Gastrocnemius medialis (tissue), 4 donors: ENCODE measurements at regions not wholly inside any gene's neighbourhood (a gene's known extent, or its start where the extent isn't known, plus 50 kb on each side); places are given as distances from the start of the nearest gene placed in this dataset.

ENCODE experiments used
- ATAC-seq, 2 donors: fragments of 150-250 bp; one replicate each; pipeline ENCODE4 v1.9.1; 2016
- DNase-seq, 2 donors: peaks; one replicate each; pipeline ENCODE4 v3.0.0-alpha.2; 2019
- H3K27ac ChIP-seq, 4 donors: fragments of 200-600 bp; sonication (generic); 1 replicate in 1 of 4; 2 replicates in 3 of 4; pipeline ENCODE4 v1.5.1; 2016 to 2018; ENCODE audit warnings: mild to moderate bottlenecking in 2 of 4, moderate library complexity in 1 of 4
- H3K27me3 ChIP-seq, 3 donors: fragments of 200-600 bp; sonication (generic) in 2 of 3; 1 replicate in 1 of 3; 2 replicates in 2 of 3; pipeline versions ENCODE4 v1.5.1 to v1.6.0; 2016 to 2019; ENCODE audit warnings: mild to moderate bottlenecking in 1 of 3, moderate library complexity in 1 of 3
- H3K36me3 ChIP-seq, 2 donors: fragments of 200-600 bp; sonication (generic) in 1 of 2; one replicate each; pipeline ENCODE4 v1.5.1; 2017 to 2018
- H3K4me1 ChIP-seq, 2 donors: fragments of 200-600 bp; sonication (generic) in 1 of 2; one replicate each; pipeline ENCODE4 v1.5.1; 2016 to 2017; ENCODE audit warnings: mild to moderate bottlenecking in 2 of 2
- H3K4me3 ChIP-seq, 4 donors: fragments of 200-600 bp; sonication (generic) in 3 of 4; 1 replicate in 1 of 4; 2 replicates in 3 of 4; pipeline ENCODE4 v1.5.1; 2016 to 2019; ENCODE audit warnings: mild to moderate bottlenecking in 2 of 4
- H3K9me3 ChIP-seq, 3 donors: fragments of 200-600 bp; sonication (generic) in 2 of 3; 1 replicate in 1 of 3; 2 replicates in 2 of 3; pipeline ENCODE4 v1.5.1; 2016 to 2019
- POLR2A ChIP-seq, 2 donors: fragments of 450-650 bp; IDR thresholded peaks; one replicate each; pipeline ENCODE4 v1.6.1; 2017; ENCODE audit warnings: antibody characterized with exemption in 2 of 2, mild to moderate bottlenecking in 2 of 2, moderate library complexity in 2 of 2
- in situ Hi-C, 4 donors: fragments of 200-750 bp; cut with MboI; loops; one replicate each; pipeline versions ENCODE4 v1.15.0 to v1.8.0; 2017; ENCODE audit warnings: low sequenced_read_pairs in 4 of 4
- intact Hi-C: fragments of 100-400 bp; cut with DNase I; formaldehyde crosslinking; loops from one replicate; pipeline ENCODE4 v1.15.1; 2023; ENCODE audit warnings: low total_unique reads
- TF ChIP-seq, protein P1 (sequence below), 5 experiments: fragments of 450-650 bp in 3 of 5; fragments of 200-600 bp in 2 of 5; sonication (generic) in 2 of 5; IDR thresholded peaks in 4 of 5; conservative IDR thresholded peaks in 1 of 5; 1 replicate in 4 of 5; 2 replicates in 1 of 5; pipeline ENCODE4 v1.5.1; 2016 to 2019; ENCODE audit warnings: antibody characterized with exemption in 5 of 5, mild to moderate bottlenecking in 3 of 5, moderate library complexity in 3 of 5

DNA sequence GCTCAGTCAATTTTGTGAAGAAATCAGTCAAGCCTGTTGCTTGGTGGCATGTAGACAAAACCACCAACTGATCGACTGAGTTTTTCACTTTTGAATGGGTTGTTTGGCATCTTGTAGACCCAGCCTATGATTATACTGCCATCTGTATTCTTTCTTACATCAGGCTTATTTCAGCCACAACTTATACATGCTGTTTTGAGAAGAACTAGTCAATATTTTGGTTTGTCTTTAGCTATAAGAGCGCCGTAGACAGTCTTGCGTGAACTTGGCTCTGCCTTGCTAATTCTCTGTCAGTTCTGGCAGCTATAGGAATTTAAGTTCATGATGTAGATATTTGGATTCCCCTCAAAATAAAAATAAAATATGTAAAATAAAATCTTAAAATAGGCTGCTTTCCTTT lies 742.0 kb upstream of the FANCL start:
- no peaks in the 10 kb centered on the region for H3K9me3 ChIP-seq
- ATAC-seq (no peak), DNase-seq (no peak)
- intact Hi-C loops (no loop called here), in situ Hi-C loops (no loop called here)
- no peaks in the 10 kb centered on the region for H3K4me1 ChIP-seq
- no peaks in the 10 kb centered on the region for H3K36me3 ChIP-seq
- H3K27me3 ChIP-seq = no peaks in the 10 kb centered on the region
- H3K4me3 ChIP-seq = no peak overlapping the region
- H3K27ac ChIP-seq = no peak overlapping the region
- TF ChIP-seq, protein P1, sequence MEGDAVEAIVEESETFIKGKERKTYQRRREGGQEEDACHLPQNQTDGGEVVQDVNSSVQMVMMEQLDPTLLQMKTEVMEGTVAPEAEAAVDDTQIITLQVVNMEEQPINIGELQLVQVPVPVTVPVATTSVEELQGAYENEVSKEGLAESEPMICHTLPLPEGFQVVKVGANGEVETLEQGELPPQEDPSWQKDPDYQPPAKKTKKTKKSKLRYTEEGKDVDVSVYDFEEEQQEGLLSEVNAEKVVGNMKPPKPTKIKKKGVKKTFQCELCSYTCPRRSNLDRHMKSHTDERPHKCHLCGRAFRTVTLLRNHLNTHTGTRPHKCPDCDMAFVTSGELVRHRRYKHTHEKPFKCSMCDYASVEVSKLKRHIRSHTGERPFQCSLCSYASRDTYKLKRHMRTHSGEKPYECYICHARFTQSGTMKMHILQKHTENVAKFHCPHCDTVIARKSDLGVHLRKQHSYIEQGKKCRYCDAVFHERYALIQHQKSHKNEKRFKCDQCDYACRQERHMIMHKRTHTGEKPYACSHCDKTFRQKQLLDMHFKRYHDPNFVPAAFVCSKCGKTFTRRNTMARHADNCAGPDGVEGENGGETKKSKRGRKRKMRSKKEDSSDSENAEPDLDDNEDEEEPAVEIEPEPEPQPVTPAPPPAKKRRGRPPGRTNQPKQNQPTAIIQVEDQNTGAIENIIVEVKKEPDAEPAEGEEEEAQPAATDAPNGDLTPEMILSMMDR (IDR thresholded peaks at IDR 0.05 in 4 of 5, conservative IDR thresholded peaks at IDR 0.05 in 1 of 5) = no peak
- no peak for TF ChIP-seq POLR2A (IDR thresholded peaks at IDR 0.05)

DNA sequence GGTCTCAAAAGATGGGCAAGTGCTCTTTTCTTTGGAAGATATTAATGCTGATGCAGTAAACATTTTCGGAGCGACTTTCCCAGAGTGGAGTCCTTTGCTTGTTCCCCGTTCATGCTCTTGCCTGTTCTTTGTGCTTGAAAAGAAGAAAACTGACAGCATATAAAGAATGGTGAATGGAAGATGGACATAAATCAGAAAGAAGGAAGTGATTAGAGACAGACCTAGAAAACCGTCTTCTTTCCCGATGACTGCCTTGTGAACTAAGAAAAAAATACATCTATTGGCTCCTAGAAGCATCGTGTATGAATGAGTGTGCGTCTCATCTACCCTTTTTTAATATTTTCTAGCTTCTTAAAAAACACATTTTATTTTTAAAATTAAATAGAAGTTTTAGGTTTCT lies 740.1 kb upstream of the FANCL start:
- ATAC-seq (no peak), DNase-seq (no peak)
- Histone ChIP-seq H3K27me3 (no peaks in the 10 kb centered on the region), H3K4me3 (no peak overlapping the region), H3K36me3 (no peaks in the 10 kb centered on the region), H3K4me1 (no peaks in the 10 kb centered on the region), H3K27ac (no peak overlapping the region), H3K9me3 (no peaks in the 10 kb centered on the region)
- intact Hi-C loops (no loop called here), in situ Hi-C loops (no loop called here)
- TF ChIP-seq, protein P1 (IDR thresholded peaks at IDR 0.05 in 4 of 5, conservative IDR thresholded peaks at IDR 0.05 in 1 of 5) = no peak
- no peak for TF ChIP-seq POLR2A (IDR thresholded peaks at IDR 0.05)

DNA sequence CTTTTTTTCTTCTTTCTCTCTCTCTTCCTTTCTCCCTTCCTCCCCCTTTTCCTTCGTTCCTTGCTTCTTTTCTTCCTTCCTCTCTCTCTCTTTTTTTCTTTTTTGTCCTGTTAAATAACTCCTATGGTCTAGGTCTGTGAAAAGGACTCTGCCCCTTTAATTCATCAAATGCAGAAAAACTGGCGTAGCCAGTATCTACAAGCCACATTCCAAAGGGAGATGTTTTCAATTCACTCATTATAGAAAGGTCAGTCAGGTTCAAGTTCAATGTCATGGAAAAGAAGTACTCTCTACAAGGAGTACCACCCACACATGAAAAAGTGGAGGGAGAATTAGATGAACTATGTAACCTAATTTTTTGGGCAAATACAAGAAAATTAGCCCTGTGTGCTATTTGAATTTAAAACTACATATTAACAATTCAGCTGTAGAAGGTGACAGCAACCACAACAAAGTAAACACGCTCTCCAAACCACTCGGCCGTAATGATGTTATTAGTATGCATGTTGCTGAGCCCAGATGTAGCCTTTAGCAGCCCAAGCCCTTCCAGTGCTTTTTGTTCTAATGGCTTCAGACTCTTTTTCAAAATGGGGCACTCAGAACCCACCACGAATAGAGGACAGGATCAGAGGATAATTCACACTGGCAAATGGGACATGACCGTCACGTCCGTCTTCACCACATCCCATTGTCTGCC lies 735.4 kb upstream of the FANCL start:
- no peak for ATAC-seq
- intact Hi-C loops = no loop called here
- H3K4me1 ChIP-seq = no peaks in the 10 kb centered on the region
- no peak for DNase-seq
- H3K4me3 ChIP-seq = no peak overlapping the region
- no peaks in the 10 kb centered on the region for H3K36me3 ChIP-seq
- no peaks in the 10 kb centered on the region for H3K27me3 ChIP-seq
- in situ Hi-C loops = no loop called here
- TF ChIP-seq POLR2A (IDR thresholded peaks at IDR 0.05) = no peak
- TF ChIP-seq, protein P1 (IDR thresholded peaks at IDR 0.05 in 4 of 5, conservative IDR thresholded peaks at IDR 0.05 in 1 of 5) = no peak
- H3K27ac ChIP-seq = no peak overlapping the region
- H3K9me3 ChIP-seq = no peaks in the 10 kb centered on the region

DNA sequence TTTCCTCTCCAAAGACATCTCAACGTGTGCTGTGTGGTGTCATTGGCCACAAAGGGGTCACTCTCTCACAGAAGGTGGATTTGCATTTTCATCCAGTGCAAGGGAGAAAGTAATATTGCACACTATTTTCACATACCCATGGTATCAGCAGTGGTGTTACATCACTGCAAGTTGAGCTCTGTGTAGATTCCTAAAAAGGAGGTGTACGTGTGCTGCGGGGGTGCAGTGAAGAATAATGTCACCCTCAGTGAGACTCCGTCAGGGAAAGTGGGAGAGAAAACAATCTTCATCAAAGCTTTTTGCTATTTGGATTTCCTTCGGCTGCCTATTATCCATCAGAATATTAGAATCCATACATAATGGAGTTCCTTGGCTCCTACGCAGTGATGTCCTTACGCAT lies 733.8 kb upstream of the FANCL start:
- TF ChIP-seq, protein P1 (IDR thresholded peaks at IDR 0.05 in 4 of 5, conservative IDR thresholded peaks at IDR 0.05 in 1 of 5) = no peak
- no peak for TF ChIP-seq POLR2A (IDR thresholded peaks at IDR 0.05)
- DNase-seq (no peak), ATAC-seq (no peak)
- in situ Hi-C loops = no loop called here
- H3K4me1 ChIP-seq = no peaks in the 10 kb centered on the region
- no peak overlapping the region for H3K4me3 ChIP-seq
- no peak overlapping the region for H3K27ac ChIP-seq
- no peaks in the 10 kb centered on the region for H3K9me3 ChIP-seq
- no peaks in the 10 kb centered on the region for H3K36me3 ChIP-seq
- intact Hi-C loops = no loop called here
- H3K27me3 ChIP-seq = no peaks in the 10 kb centered on the region

DNA sequence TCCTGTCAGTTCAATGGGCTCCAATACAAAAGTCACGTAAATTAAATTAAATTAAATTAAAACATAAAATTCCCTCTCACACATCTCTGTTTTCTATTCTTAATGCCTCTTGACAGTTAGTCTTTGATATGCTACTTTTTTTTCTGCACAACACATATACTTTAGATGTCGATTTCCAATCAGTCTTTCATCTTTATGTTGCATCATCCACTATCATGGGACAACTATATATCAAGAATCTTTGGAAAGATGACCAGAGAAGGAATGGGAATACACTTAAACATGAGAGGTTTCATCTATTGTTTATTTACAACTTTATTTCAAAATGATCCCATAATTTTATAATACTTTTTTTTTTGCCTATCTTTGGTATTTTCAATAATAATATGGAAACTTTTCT lies 733.3 kb upstream of the FANCL start:
- in situ Hi-C loops = no loop called here
- H3K4me1 ChIP-seq = no peaks in the 10 kb centered on the region

More for the DNA sequence above, 733.3 kb upstream of the FANCL start:
- no peak overlapping the region for H3K27ac ChIP-seq
- TF ChIP-seq POLR2A (IDR thresholded peaks at IDR 0.05) = no peak
- TF ChIP-seq, protein P1 (IDR thresholded peaks at IDR 0.05 in 4 of 5, conservative IDR thresholded peaks at IDR 0.05 in 1 of 5) = no peak
- H3K27me3 ChIP-seq = no peaks in the 10 kb centered on the region
- ATAC-seq (no peak), DNase-seq (no peak)
- intact Hi-C loops = no loop called here
- H3K36me3 ChIP-seq = no peaks in the 10 kb centered on the region
- no peaks in the 10 kb centered on the region for H3K9me3 ChIP-seq
- no peak overlapping the region for H3K4me3 ChIP-seq
